KG1 (cell line): ENCODE measurements at regions not wholly inside any gene's neighbourhood (a gene's known extent, or its start where the extent isn't known, plus 50 kb on each side); places are given as distances from the start of the nearest gene placed in this dataset.

ENCODE experiments used
- DNase-seq: peaks from one replicate; lab custom pipeline; 2025; lab: John Stamatoyannopoulos, UW

GRCh38 chr2:7721413-7721995 lies 804.3 kb downstream of the RNF144A start:
- DNase-seq: no peak

- DNase-seq: no peak
These were observed 805.1 kb downstream of the RNF144A start for GRCh38 chr2:7722212-7722910.

GRCh38 chr2:7724336-7724735 lies 807.1 kb downstream of the RNF144A start:
- DNase-seq: no peak

- DNase-seq: no peak
These were observed 808.1 kb downstream of the RNF144A start for GRCh38 chr2:7725171-7725849.

GRCh38 chr2:7725850-7726242 lies 808.6 kb downstream of the RNF144A start:
- DNase-seq: no peak

- DNase-seq: no peak
These were observed 809.8 kb downstream of the RNF144A start for GRCh38 chr2:7726989-7727388.

- no peak for DNase-seq
These were observed 811.2 kb downstream of the RNF144A start for GRCh38 chr2:7728388-7728787.

- DNase-seq: no peak
These were observed 813.2 kb downstream of the RNF144A start for GRCh38 chr2:7730449-7730848.

GRCh38 chr2:7730990-7731389 lies 813.8 kb downstream of the RNF144A start:
- DNase-seq: no peak

GRCh38 chr2:7732497-7732896 lies 815.3 kb downstream of the RNF144A start:
- no peak for DNase-seq

- DNase-seq: no peak
These were observed 819.6 kb downstream of the RNF144A start for GRCh38 chr2:7736646-7737305.

- DNase-seq: no peak
These were observed 821.4 kb downstream of the RNF144A start for GRCh38 chr2:7738596-7738995.

GRCh38 chr2:7740114-7740513 lies 822.9 kb downstream of the RNF144A start:
- DNase-seq: no peak

- DNase-seq: no peak
These were observed 825.1 kb downstream of the RNF144A start for GRCh38 chr2:7742301-7742700.

- no peak for DNase-seq
These were observed 827.6 kb downstream of the RNF144A start for GRCh38 chr2:7744827-7745226.

GRCh38 chr2:7745369-7745768 lies 828.2 kb downstream of the RNF144A start:
- no peak for DNase-seq

GRCh38 chr2:7748717-7749415 lies 831.7 kb downstream of the RNF144A start:
- no peak for DNase-seq

- DNase-seq: no peak
These were observed 832.8 kb downstream of the RNF144A start for GRCh38 chr2:7749895-7750559.

- no peak for DNase-seq
These were observed 835.1 kb downstream of the RNF144A start for GRCh38 chr2:7752291-7752690.

GRCh38 chr2:7753777-7754176 lies 836.6 kb downstream of the RNF144A start:
- no peak for DNase-seq

- DNase-seq: no peak
These were observed 838.7 kb downstream of the RNF144A start for GRCh38 chr2:7755879-7756278.
